ENCODE measurements at regions not wholly inside any gene's neighbourhood (a gene's known extent, or its start where the extent isn't known, plus 50 kb on each side); places are given as distances from the start of the nearest gene placed in this dataset.

DNA sequence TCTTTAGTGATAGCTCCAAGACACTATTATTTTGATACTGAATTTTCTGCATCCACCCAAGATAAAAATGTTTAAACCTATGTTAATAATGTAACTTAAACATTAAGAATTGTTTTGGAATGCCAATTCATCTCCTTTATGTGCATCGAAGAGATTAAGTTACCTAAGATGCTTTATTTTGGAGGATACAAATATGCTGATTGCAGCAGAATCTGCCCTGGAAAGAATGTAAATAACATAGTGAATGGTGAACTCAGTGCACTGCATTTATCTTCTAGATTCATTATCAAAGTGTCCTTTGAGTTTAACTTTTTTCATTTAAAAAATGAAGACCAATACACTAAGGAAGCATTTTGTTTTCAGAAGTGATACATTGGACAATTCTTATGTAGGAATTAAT lies 757.2 kb downstream of the MRPL39 start:
- no peak overlapping the region for H3K4me3 ChIP-seq (ENCODE audit: low read depth, low read length)
- TF ChIP-seq, protein P1, sequence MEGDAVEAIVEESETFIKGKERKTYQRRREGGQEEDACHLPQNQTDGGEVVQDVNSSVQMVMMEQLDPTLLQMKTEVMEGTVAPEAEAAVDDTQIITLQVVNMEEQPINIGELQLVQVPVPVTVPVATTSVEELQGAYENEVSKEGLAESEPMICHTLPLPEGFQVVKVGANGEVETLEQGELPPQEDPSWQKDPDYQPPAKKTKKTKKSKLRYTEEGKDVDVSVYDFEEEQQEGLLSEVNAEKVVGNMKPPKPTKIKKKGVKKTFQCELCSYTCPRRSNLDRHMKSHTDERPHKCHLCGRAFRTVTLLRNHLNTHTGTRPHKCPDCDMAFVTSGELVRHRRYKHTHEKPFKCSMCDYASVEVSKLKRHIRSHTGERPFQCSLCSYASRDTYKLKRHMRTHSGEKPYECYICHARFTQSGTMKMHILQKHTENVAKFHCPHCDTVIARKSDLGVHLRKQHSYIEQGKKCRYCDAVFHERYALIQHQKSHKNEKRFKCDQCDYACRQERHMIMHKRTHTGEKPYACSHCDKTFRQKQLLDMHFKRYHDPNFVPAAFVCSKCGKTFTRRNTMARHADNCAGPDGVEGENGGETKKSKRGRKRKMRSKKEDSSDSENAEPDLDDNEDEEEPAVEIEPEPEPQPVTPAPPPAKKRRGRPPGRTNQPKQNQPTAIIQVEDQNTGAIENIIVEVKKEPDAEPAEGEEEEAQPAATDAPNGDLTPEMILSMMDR (IDR thresholded peaks at IDR 0.05; ENCODE audit: borderline replicate concordance, insufficient read depth, low read depth, low read length): no peak

DNA sequence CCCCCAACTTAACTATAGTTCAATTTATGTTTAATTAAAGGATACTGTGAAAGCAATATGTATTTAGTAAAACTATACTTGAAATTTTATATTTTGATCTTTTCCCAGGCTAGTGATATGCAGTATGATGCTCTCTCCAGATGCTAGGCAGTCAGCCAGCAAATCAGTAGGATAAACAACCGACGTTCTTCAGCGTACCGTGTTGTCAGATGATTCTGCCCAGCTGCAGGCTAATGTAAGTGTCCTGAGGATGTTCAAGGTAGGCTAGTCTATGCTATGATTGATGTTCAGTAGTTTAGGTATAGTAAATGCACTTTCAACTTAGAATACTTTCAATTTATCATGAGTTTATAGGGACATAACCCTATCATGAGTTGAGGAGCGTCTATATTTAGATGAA lies 762.6 kb downstream of the MRPL39 start:
- TF ChIP-seq, protein P1 (IDR thresholded peaks at IDR 0.05; ENCODE audit: borderline replicate concordance, insufficient read depth, low read depth, low read length): no peak

DNA sequence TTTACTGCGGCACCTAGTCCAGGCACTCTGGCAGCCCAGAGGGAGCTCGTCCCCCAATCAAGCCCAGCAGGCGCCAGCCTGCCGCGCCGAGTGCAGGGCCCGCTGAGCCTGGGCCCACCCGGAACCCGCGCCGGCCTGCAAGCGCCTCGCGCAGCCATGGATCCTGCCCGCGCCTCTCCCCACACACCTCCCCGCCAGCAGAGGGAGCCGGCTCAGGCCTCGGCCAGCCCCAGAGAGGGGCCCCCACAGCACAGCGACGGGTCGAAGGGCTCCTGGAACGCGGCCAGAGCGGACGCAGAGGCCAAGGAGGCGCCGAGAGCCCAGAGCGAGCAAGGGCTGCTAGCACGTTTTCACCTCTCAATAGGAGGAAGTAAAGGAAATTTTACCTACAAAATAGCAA lies 767.0 kb downstream of the MRPL39 start:
- TF ChIP-seq, protein P1 (IDR thresholded peaks at IDR 0.05; ENCODE audit: borderline replicate concordance, insufficient read depth, low read depth, low read length): no peak
- no peak overlapping the region for H3K4me3 ChIP-seq (ENCODE audit: low read depth, low read length)

More for the DNA sequence above, 762.6 kb downstream of the MRPL39 start:
- no peak overlapping the region for H3K4me3 ChIP-seq (ENCODE audit: low read depth, low read length)

DNA sequence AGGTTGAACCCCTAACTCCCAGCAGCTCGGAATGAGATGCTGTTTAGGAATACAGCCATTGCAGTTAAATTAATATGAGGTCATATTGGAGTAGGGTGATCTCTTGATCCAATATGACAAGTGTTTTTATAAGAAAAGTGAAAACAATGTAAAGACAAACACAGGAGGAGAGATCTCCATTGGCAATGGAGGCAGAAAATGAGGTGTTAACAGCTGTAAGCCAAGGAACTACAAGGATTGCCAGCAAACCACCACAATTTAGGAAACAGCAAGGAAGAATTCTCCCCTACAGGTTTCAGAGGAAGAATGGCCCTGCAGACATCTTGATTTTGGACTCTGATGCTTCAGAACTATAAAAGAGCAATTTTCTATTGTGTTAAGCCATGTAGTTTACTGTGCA lies 774.3 kb downstream of the MRPL39 start:
- TF ChIP-seq, protein P1 (IDR thresholded peaks at IDR 0.05; ENCODE audit: borderline replicate concordance, insufficient read depth, low read depth, low read length): no peak
- H3K4me3 ChIP-seq (ENCODE audit: low read depth, low read length): no peak overlapping the region

DNA sequence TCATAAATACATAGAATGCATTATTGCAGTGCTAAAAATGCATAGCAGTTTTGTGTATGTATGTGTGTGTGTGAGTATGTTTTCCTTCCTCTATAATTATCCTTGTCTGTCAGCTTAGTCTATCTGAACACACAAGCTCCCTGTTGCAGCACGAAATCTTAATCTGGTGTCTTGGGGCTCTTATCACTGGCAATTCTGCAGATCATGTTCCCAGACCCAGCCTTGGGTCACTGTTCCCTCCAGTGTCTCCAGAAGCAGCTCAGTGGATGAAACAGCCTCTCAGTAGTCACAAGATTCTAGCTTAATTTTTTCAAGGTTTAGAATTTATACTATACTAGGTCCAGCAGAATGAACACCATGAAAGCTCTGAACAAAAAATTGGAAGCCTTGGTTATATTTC lies 777.9 kb downstream of the MRPL39 start:
- TF ChIP-seq, protein P1 (IDR thresholded peaks at IDR 0.05; ENCODE audit: borderline replicate concordance, insufficient read depth, low read depth, low read length): no peak
- no peak overlapping the region for H3K4me3 ChIP-seq (ENCODE audit: low read depth, low read length)

DNA sequence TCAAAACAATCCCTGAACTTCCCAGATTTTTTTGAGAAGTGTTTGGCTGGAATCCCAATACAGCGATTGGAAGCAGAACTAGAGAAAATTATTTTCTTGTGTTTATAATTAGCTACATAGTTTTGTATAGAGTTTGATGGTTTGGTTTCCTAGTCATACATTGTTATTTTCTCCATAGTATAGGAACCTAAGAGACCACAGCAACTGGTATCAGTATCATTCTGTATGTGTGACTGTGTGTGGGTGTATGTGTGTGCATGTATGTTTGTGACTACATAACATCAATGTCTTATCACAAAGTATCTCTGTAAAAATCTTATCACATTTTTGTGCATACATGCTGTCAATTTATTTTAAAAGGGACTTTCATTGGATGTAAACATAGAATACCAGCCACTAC lies 780.5 kb downstream of the MRPL39 start:
- TF ChIP-seq, protein P1 (IDR thresholded peaks at IDR 0.05; ENCODE audit: borderline replicate concordance, insufficient read depth, low read depth, low read length): no peak
- no peak overlapping the region for H3K4me3 ChIP-seq (ENCODE audit: low read depth, low read length)

DNA sequence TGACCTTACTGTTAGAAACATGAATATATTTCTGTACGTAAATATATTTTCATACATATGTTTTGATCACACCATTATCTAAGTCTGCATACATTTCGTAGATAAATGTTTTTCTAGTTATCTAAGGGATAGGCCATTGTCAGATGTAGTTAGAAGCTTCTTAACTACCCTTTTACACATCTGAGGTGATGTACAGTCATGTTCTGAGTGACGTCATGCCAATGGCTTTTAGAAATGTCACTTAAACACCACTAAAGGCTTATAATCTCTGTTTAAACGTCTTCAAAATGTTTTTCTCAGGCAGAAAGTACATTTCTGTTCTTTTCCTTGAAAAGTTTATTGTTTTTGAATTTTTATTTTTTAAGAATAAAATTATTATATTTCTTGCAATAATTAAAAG lies 781.9 kb downstream of the MRPL39 start:
- H3K4me3 ChIP-seq (ENCODE audit: low read depth, low read length): no peak overlapping the region
- TF ChIP-seq, protein P1 (IDR thresholded peaks at IDR 0.05; ENCODE audit: borderline replicate concordance, insufficient read depth, low read depth, low read length): no peak
